GM19468 (cell line): ENCODE measurements at regions not wholly inside any gene's neighbourhood (a gene's known extent, or its start where the extent isn't known, plus 50 kb on each side); places are given as distances from the start of the nearest gene placed in this dataset.

ENCODE experiments used
- ATAC-seq: cut with Tn5 transposase; IDR thresholded peaks from one replicate; pipeline ENCODE4 v1.9.1; 2021; ENCODE audit warnings: mild to moderate bottlenecking, moderate library complexity, moderate number of reproducible peaks; ENCODE audit not compliant: unreplicated experiment; ENCODE audit errors: extremely low read depth

DNA sequence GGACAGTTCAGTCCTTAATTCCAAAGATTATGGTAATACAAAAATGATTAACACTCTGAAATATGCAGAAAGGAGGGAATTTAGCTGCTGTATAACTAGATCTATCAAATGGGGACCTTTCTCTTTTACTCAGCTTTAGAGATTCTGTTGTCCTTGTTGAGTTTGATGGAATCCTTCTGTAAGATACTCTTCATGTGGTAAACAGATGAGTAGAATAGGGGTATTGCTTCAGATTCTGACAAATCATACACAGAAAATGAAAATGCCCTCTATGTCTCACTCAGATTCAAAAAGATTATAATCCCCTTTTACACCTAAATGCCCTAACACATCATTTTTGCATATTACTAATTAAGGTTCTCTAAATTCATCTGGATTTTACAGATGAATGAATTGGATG, 50.7 kb downstream of the ARHGAP35 start:
- no peak for ATAC-seq

- no peak for ATAC-seq
Measured at GRCh38 chr19:46913198-46913851, 52.5 kb downstream of the ARHGAP35 start.

DNA sequence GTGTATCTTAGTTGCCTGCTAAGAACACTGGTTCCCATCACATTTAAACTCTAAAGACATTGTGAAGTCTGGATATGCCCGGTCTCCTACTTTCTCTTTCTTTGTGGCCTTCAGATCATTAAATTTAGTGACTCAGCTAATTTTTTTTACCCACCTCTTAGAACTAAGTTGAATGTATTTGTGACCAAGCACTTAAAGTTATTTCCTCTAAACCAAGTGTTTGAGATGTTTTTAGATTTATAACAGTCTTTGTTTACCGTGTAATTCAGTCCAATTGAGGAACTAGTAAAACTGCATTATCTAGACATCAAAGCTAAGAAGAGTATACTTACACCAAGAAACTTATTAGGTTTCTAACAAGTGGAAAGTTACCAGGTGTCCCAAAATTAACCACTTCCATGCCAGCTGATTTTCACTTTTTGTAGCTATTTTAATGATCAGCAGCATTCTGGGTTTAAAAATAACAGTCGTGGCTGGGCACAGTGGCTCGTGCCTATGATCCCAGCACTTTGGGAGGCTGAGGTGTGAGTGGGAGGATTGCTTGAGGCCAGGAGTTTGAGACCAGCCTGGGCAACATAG, 53.1 kb downstream of the ARHGAP35 start:
- no peak for ATAC-seq

GRCh38 chr19:46915386-46915785, 54.6 kb downstream of the ARHGAP35 start:
- no peak for ATAC-seq

GRCh38 chr19:46917002-46917401, 56.2 kb downstream of the ARHGAP35 start:
- ATAC-seq: no peak

- no peak for ATAC-seq
Measured at GRCh38 chr19:46919324-46919723, 58.5 kb downstream of the ARHGAP35 start.

DNA sequence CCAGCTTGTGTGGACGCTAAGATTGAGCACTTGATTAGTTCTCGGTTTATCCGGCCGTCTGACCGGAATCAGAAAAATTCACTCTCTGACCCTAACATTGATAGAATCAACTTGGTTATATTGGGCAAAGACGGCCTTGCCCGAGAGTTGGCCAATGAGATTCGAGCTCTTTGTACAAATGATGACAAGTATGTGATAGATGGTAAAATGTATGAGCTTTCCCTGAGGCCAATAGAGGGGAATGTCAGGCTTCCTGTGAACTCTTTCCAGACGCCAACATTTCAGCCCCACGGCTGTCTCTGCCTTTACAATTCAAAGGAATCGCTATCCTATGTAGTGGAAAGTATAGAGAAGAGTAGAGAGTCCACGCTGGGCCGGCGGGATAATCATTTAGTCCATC, 59.6 kb downstream of the ARHGAP35 start:
- no peak for ATAC-seq

- ATAC-seq: no peak
Measured at GRCh38 chr19:46921071-46921470, 60.3 kb downstream of the ARHGAP35 start.

- no peak for ATAC-seq
Measured at GRCh38 chr19:46922465-46922864, 61.7 kb downstream of the ARHGAP35 start.

DNA sequence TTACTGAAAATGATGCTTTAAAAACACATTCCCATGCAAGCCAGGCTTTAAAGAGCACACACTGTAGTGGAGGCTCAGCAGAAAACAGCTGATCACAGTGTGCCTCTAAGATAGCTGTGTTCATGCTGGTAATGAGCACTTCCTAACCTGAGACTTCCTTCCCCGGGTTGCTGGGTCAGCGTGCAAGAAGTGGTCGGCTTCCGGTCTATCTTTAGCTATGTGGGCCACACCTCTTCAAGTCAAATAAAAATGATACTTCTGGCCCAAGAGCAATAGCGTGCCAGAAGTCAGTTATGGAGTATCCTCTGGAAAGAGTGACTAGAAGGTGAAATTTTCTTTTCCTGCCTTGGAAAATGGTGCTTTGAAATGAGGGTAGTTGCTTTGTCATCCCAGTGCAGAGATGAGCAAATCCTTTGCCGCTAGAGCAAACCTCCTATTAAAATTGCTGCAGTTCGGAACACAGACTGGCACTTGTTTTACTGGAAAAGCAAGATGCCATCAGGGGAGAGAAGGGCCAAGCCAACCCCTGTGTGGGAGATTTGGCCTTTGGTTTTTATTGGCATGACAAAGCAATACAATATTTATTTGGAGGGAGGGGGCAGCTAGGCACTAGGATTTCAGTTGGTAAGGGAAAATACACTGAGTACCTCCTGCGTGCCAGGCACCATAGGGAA, 64.2 kb downstream of the ARHGAP35 start:
- no peak for ATAC-seq

GRCh38 chr19:46925548-46925950, 64.8 kb downstream of the ARHGAP35 start:
- no peak for ATAC-seq

DNA sequence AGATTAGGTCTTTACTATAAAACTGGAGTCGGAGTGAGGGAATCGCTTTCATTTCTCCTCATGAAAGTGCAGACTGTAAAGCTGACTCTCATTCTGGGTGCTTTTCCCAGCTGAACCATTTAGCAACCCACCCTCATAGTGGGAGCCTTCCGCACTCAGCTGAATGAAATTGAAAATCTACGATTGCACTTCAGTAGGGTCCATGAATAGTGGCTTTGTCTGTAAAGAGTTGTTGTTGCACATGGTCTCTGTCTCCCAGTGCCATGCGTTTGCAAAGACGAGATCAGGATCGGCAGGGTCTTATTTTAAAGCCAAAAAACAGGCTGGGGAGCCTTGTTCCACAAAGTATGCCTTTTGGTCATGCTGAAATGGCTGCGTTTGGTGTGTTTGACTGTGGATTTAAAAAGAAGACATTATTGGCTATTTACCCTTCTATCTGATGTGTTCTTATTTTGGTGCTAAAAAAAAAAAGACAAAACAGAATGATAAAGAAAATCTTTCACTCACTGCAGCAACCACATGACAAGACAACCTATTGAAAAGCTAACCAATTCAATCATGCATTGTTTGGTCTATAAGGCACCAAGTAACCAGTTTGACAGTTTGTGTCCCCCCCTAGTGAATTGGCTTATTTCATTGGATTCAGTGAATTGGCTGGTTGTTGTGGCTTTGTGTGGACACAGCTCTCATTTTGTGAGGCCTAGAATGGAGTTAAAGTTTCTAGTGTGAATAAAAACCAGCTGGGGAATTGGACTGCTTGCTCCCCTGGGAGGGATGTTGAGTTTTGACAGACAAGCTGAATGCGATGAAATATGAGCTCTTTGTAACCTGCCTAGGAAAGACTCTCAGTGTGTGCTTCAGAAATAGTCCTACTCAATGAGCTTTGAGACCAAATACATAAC, 65.6 kb downstream of the ARHGAP35 start:
- no peak for ATAC-seq

- no peak for ATAC-seq
Measured at GRCh38 chr19:46927106-46927505, 66.3 kb downstream of the ARHGAP35 start.

- no peak for ATAC-seq
Measured at GRCh38 chr19:46927893-46928292, 67.1 kb downstream of the ARHGAP35 start.

DNA sequence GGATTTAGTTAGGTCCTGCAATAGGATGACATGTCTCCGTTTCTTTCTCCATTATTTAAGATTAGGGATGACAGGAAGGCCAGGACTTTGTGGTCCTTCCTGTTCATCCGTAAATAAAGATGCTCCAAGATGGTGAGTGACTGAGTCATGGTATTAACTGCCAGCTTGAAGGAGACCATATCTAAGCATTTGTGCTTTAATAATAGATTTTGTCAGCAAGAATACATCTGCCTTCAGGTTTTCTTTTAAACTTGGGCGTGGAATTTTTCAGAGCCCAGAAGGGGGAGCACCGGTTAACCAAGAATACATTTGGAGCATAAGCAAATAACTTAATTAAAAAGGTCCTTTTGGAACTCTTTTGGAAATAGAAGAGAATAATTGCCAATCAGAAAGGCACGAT, 68.2 kb downstream of the ARHGAP35 start:
- ATAC-seq: no peak

DNA sequence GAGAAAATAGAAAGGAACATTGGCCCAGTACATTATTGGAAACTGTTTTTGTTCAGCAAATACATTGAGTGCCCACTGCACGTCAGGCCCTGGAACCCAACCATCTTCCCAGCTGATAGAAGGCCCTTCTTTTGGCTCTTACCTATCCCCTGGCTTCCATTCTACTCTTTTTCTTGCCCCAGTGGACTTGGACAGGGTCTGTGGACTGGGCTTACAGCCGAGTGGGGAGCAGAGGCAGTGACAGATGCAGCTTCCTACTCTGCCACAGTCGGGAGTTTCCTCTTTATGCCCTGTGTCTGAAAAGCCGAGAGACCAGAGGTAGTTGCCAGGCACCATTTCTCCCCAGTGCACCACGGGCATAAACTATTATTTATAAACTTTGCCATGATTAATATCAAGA, 70.4 kb downstream of the ARHGAP35 start:
- ATAC-seq: no peak

GRCh38 chr19:46932346-46932745, 71.5 kb downstream of the ARHGAP35 start:
- ATAC-seq: no peak

DNA sequence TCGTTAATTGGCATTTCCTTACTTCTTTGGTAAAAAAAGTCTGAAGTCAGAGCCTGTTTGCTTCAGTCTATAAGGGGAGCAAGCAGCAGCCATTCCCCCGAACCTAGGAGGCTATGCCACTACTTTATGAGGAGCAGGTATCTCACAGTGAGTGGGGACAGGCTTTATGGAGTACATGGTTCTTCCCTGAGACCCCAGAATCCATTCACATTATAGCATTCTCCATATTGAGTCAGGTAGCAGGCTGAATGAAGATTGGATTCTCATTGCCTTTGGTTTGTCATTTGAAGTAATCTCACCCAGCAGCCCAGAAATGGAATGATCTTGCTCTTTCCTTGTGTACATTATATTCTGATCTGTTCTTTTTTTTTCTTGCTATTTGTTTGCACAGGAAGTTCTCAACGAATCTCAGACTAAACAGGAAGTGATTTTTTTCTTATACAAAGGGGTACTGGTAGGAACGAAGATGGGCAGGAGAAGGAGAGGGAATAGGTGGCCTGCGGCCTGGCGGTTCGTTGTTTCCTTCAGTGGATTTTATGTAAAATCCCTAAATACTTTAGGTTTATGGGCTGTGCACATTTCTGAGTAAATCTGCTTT, 74.4 kb downstream of the ARHGAP35 start:
- ATAC-seq: no peak

DNA sequence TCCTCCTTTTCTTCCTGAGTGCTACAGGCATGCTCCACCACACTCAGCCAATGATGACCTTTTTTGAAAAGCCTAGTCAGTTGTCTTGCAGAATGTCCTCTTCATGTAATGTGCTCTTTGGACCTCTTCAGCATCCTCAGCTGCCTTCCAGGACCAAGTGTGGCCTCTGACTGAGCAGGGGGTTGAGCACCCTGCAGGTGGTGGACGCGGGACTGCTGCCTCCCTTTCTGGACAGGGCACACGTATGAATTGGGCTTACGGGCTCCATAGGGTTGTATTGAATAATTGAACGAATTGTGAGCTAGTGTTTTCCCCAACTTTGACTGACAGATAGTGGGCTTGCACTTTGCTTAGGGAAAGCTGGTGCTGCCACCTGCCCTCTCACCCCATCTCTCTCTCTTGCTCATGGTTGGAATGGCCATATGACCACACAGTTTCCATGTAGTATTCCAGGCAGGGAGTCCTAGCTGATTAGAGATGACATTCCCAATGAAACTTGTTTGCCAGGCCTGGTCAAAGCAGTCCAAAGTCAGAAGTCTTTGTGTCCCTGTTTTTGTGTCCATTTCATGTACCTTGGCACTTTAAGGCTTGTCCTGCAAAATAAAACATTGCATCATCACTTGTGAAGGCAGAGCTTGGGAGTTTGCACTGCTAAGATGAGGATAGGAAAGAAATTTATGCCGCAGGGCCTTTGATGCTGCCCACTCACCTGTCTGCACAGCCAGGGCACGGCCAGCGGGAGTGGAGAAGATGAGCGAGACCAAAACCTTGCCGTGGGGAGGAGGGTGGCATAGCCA, 76.3 kb upstream of the NPAS1 start:
- ATAC-seq: no peak
